GM12878 (cell line): ENCODE measurements at regions not wholly inside any gene's neighbourhood (a gene's known extent, or its start where the extent isn't known, plus 50 kb on each side); places are given as distances from the start of the nearest gene placed in this dataset.
"Not testable (repeated sequence)": the region's sequence is repeated elsewhere in the genome, so short reads cannot be mapped to it uniquely, and the experiment has no call there.

Source experiments
- CBFB ChIP-seq: IDR thresholded peaks from 2 replicates; pipeline ENCODE4 v1.6.1; 2016; ENCODE audit warnings: antibody characterized with exemption, low read depth
- CHD2 ChIP-seq: IDR thresholded peaks from 2 replicates; pipeline ENCODE4 v1.6.1; 2011; ENCODE audit warnings: low read depth, low read length, improper control_type of control experiment, borderline replicate concordance
- CREB1 ChIP-seq: IDR thresholded peaks from 2 replicates; pipeline ENCODE4 v1.6.1; 2012; ENCODE audit warnings: low read depth, mild to moderate bottlenecking, inconsistent platforms
- NFIC ChIP-seq: IDR thresholded peaks from 2 replicates; pipeline ENCODE4 v1.6.1; 2012; ENCODE audit warnings: low read depth, mild to moderate bottlenecking, inconsistent platforms, low read length, moderate library complexity
- POLR2AphosphoS5 ChIP-seq: IDR thresholded peaks from 2 replicates; pipeline ENCODE4 v1.6.1; 2011; ENCODE audit warnings: mild to moderate bottlenecking, low read length, inconsistent platforms
- RBBP5 ChIP-seq: fragments of 200-600 bp; sonication (generic); conservative IDR thresholded peaks from 2 replicates; pipeline ENCODE4 v1.6.1; 2016
- RCOR1 ChIP-seq: conservative IDR thresholded peaks from 2 replicates; pipeline ENCODE4 v1.6.1; 2012; ENCODE audit warnings: low read depth, low read length, improper control_type of control experiment
- TF ChIP-seq, protein P1 (sequence below), 3 experiments: IDR thresholded peaks in 2 of 3; conservative IDR thresholded peaks in 1 of 3; 2 replicates each; pipeline ENCODE4 v1.5.1; 2011; ENCODE audit warnings: low read depth in 3 of 3, low read length in 3 of 3, mild to moderate bottlenecking in 3 of 3, control low read depth in 2 of 3, moderate library complexity in 2 of 3, inconsistent platforms in 1 of 3, mixed read lengths in 1 of 3; ENCODE audit not compliant: control insufficient read depth in 2 of 3, insufficient read depth in 1 of 3; ENCODE audit errors: extremely low read depth in 1 of 3
- TF ChIP-seq, protein P2 (sequence below): IDR thresholded peaks from 2 replicates; pipeline ENCODE4 v1.6.1; 2012; ENCODE audit warnings: low read depth, low read length, improper control_type of control experiment

DNA sequence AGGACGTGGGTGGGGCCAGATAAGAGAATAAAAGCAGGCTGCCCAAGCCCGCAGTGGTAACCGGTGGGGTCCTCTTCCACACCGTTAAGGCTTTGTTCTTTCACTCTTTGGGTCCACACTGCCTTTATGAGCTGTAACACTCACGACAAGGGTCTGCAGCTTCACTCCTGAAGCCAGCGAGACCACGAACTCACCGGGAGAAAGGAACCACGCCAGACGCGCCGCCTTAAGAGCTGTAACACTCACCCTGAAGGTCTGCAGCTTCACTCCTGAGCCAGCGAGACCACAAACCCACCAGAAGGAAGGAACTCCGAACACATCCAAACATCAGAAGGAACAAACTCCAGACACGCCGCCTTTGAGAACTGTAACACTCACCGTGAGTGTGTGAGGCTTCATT is 203.9 kb upstream of the HNRNPA3 start:
- TF ChIP-seq, protein P1, sequence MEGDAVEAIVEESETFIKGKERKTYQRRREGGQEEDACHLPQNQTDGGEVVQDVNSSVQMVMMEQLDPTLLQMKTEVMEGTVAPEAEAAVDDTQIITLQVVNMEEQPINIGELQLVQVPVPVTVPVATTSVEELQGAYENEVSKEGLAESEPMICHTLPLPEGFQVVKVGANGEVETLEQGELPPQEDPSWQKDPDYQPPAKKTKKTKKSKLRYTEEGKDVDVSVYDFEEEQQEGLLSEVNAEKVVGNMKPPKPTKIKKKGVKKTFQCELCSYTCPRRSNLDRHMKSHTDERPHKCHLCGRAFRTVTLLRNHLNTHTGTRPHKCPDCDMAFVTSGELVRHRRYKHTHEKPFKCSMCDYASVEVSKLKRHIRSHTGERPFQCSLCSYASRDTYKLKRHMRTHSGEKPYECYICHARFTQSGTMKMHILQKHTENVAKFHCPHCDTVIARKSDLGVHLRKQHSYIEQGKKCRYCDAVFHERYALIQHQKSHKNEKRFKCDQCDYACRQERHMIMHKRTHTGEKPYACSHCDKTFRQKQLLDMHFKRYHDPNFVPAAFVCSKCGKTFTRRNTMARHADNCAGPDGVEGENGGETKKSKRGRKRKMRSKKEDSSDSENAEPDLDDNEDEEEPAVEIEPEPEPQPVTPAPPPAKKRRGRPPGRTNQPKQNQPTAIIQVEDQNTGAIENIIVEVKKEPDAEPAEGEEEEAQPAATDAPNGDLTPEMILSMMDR (IDR thresholded peaks at IDR 0.05 in 2 of 3, conservative IDR thresholded peaks at IDR 0.05 in 1 of 3; ENCODE audit: control insufficient read depth in 2 of 3, extremely low read depth in 1 of 3, insufficient read depth in 1 of 3, low read depth in 3 of 3, low read length in 3 of 3), result not testable (repeated sequence)
- TF ChIP-seq, protein P2, sequence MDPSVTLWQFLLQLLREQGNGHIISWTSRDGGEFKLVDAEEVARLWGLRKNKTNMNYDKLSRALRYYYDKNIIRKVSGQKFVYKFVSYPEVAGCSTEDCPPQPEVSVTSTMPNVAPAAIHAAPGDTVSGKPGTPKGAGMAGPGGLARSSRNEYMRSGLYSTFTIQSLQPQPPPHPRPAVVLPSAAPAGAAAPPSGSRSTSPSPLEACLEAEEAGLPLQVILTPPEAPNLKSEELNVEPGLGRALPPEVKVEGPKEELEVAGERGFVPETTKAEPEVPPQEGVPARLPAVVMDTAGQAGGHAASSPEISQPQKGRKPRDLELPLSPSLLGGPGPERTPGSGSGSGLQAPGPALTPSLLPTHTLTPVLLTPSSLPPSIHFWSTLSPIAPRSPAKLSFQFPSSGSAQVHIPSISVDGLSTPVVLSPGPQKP, result not testable (repeated sequence)
- TF ChIP-seq POLR2AphosphoS5, RBBP5, NFIC, RCOR1, CHD2, CREB1, CBFB: not testable (repeated sequence)
